IMR-90 (cell line): ENCODE measurements at regions not wholly inside any gene's neighbourhood (a gene's known extent, or its start where the extent isn't known, plus 50 kb on each side); places are given as distances from the start of the nearest gene placed in this dataset.

Source experiments
- ATAC-seq: fragments of 200-7000 bp; cut with Tn5 transposase; 2 replicates; pipeline ENCODE4 v1.9.1; 2020; ENCODE audit warnings: low read depth, mild to moderate bottlenecking, moderate library complexity
- BruUV-seq: library from RNA; stranded (reverse); fragments of 400-500 nt; replicated peaks from 2 replicates; lab custom pipeline; 2021; lab: Mats Ljungman, UMichigan
- CTCF ChIA-PET: fragments of 300-600 bp; formaldehyde crosslinking; extraction: SDS; loops from one replicate; lab custom pipeline; 2021; ENCODE audit warnings: antibody characterized with exemption; lab: Yijun Ruan, JAX
- POLR2A ChIA-PET: fragments of 300-600 bp; sonication (Branson Sonifier 250); formaldehyde crosslinking; loops from one replicate; lab custom pipeline; 2022; ENCODE audit warnings: antibody characterized with exemption; ENCODE audit not compliant: unreplicated experiment; lab: Charles Lee
- DNase-seq: peaks from one replicate; pipeline ENCODE4 v3.0.0; 2013
- H2AFZ ChIP-seq: replicated peaks from 2 replicates; pipeline ENCODE3; 2013; ENCODE audit warnings: low read length, mild to moderate bottlenecking; ENCODE audit not compliant: poor library complexity
- H2AK5ac ChIP-seq: 2 replicates; pipeline ENCODE4 v1.6.1; 2013; ENCODE audit warnings: low read depth, low read length, inconsistent platforms
- H2AK9ac ChIP-seq: replicated peaks from 2 replicates; pipeline ENCODE3; 2013; ENCODE audit warnings: mild to moderate bottlenecking, low read depth, low read length, moderate library complexity; ENCODE audit not compliant: poor library complexity
- H2BK120ac ChIP-seq: 2 replicates; pipeline ENCODE4 v1.6.1; 2013; ENCODE audit warnings: low read depth, low read length, inconsistent platforms
- H2BK15ac ChIP-seq: 3 replicates; pipeline ENCODE4 v1.6.1; 2013; ENCODE audit warnings: low read depth, low read length, inconsistent platforms
- H2BK20ac ChIP-seq: 2 replicates; pipeline ENCODE4 v1.6.1; 2013; ENCODE audit warnings: low read depth, mild to moderate bottlenecking, inconsistent platforms, low read length, moderate library complexity
- H2BK5ac ChIP-seq: 2 replicates; pipeline ENCODE4 v1.6.1; 2013; ENCODE audit warnings: mild to moderate bottlenecking, low read depth, low read length, inconsistent platforms; ENCODE audit not compliant: poor library complexity, severe bottlenecking
- H3K14ac ChIP-seq: replicated peaks from 2 replicates; pipeline ENCODE4 v1.6.1; 2013; ENCODE audit warnings: low read depth, low read length, inconsistent platforms
- H3K18ac ChIP-seq: 2 replicates; pipeline ENCODE4 v1.6.1; 2013; ENCODE audit warnings: low read depth, low read length, control low read depth
- H3K23ac ChIP-seq: 2 replicates; pipeline ENCODE4 v1.6.1; 2013; ENCODE audit warnings: low read depth, low read length, inconsistent platforms
- H3K27ac ChIP-seq: 2 replicates; pipeline ENCODE4 v1.5.1; 2013; ENCODE audit warnings: mild to moderate bottlenecking, control low read depth, low read length; ENCODE audit not compliant: insufficient read depth
- H3K27me3 ChIP-seq: 2 replicates; pipeline ENCODE4 v1.6.1; 2013; ENCODE audit warnings: low read length; ENCODE audit not compliant: control insufficient read depth, insufficient read depth
- H3K36me3 ChIP-seq: 2 replicates; pipeline ENCODE4 v1.6.1; 2013; ENCODE audit warnings: low read length, mixed read lengths; ENCODE audit not compliant: control insufficient read depth, insufficient read depth
- H3K4ac ChIP-seq: 2 replicates; pipeline ENCODE4 v1.6.1; 2013; ENCODE audit warnings: low read depth, low read length, inconsistent platforms
- H3K4me1 ChIP-seq: 2 replicates; pipeline ENCODE4 v1.6.1; 2013; ENCODE audit warnings: low read length, mixed read lengths; ENCODE audit not compliant: control insufficient read depth, insufficient read depth
- H3K4me2 ChIP-seq: 2 replicates; pipeline ENCODE4 v1.6.1; 2013; ENCODE audit warnings: low read depth, mild to moderate bottlenecking, control low read depth, low read length, moderate library complexity
- H3K4me3 ChIP-seq: 2 replicates; pipeline ENCODE4 v1.5.1; 2013; ENCODE audit warnings: low read depth, mild to moderate bottlenecking, control low read depth, low read length, moderate library complexity; ENCODE audit not compliant: insufficient read depth
- H3K56ac ChIP-seq: 2 replicates; pipeline ENCODE4 v1.6.1; 2013; ENCODE audit warnings: low read length, inconsistent platforms; ENCODE audit not compliant: insufficient read depth; ENCODE audit errors: extremely low read depth
- H3K79me1 ChIP-seq, 2 experiments: 2 replicates each; pipeline ENCODE4 v1.6.1; 2013; ENCODE audit warnings: low read length in 2 of 2, inconsistent platforms in 1 of 2, low read depth in 1 of 2
- H3K9ac ChIP-seq: 2 replicates; pipeline ENCODE4 v1.6.1; 2013; ENCODE audit warnings: low read depth, low read length, control low read depth
- H3K9me1 ChIP-seq: 2 replicates; pipeline ENCODE4 v1.6.1; 2013; ENCODE audit warnings: low read length, inconsistent platforms; ENCODE audit not compliant: insufficient read depth
- H3K9me3 ChIP-seq: 2 replicates; pipeline ENCODE4 v1.6.1; 2013; ENCODE audit warnings: low read length; ENCODE audit not compliant: control insufficient read depth, insufficient read depth
- H4K20me1 ChIP-seq: 2 replicates; pipeline ENCODE4 v1.6.1; 2013; ENCODE audit warnings: low read length, inconsistent platforms; ENCODE audit not compliant: insufficient read depth
- H4K5ac ChIP-seq: 2 replicates; pipeline ENCODE4 v1.6.1; 2013; ENCODE audit warnings: mild to moderate bottlenecking, low read depth, low read length, control low read depth
- H4K8ac ChIP-seq, 2 experiments: 2 replicates each; pipeline ENCODE4 v1.6.1; 2013; ENCODE audit warnings: low read depth in 2 of 2, low read length in 2 of 2, control low read depth in 1 of 2, inconsistent platforms in 1 of 2
- H4K91ac ChIP-seq: 2 replicates; pipeline ENCODE4 v1.6.1; 2013; ENCODE audit warnings: low read depth, low read length, inconsistent platforms; ENCODE audit not compliant: insufficient read depth
- BHLHE40 ChIP-seq: fragments of 150-350 bp; IDR thresholded peaks from 2 replicates; pipeline ENCODE4 v1.6.1; 2016; ENCODE audit warnings: mild to moderate bottlenecking, low read depth, low read length
- CEBPB ChIP-seq: IDR thresholded peaks from 2 replicates; pipeline ENCODE4 v1.6.1; 2012; ENCODE audit warnings: low read depth, low read length, improper control_type of control experiment
- CHD1 ChIP-seq: IDR thresholded peaks from 2 replicates; pipeline ENCODE4 v1.6.1; 2012; ENCODE audit warnings: low read depth, low read length, improper control_type of control experiment
- CTCF ChIP-seq: conservative IDR thresholded peaks from 2 replicates; pipeline ENCODE4 v1.5.1; 2012; ENCODE audit warnings: mild to moderate bottlenecking, low read depth, low read length, improper control_type of control experiment
- ELK1 ChIP-seq: fragments of 150-350 bp; IDR thresholded peaks from 2 replicates; pipeline ENCODE4 v1.6.1; 2016; ENCODE audit warnings: low read depth, mild to moderate bottlenecking, low read length, moderate library complexity, borderline replicate concordance
- FOS ChIP-seq: fragments of 150-350 bp; IDR thresholded peaks from 2 replicates; pipeline ENCODE4 v1.6.1; 2016; ENCODE audit warnings: low read depth, low read length
- MAFK ChIP-seq: IDR thresholded peaks from 2 replicates; pipeline ENCODE4 v1.6.1; 2012; ENCODE audit warnings: low read depth, low read length, improper control_type of control experiment
- MAZ ChIP-seq: IDR thresholded peaks from 2 replicates; pipeline ENCODE4 v1.6.1; 2012; ENCODE audit warnings: low read depth, mild to moderate bottlenecking, low read length, improper control_type of control experiment, moderate library complexity, borderline replicate concordance
- MXI1 ChIP-seq: IDR thresholded peaks from 2 replicates; pipeline ENCODE4 v1.6.1; 2012; ENCODE audit warnings: low read depth, mild to moderate bottlenecking, low read length, moderate library complexity, borderline replicate concordance
- NFE2L2 ChIP-seq: fragments of 150-350 bp; IDR thresholded peaks from 2 replicates; pipeline ENCODE4 v1.6.1; 2016; ENCODE audit warnings: low read depth, mild to moderate bottlenecking, low read length
- POLR2A ChIP-seq: IDR thresholded peaks from 2 replicates; pipeline ENCODE4 v1.6.1; 2012; ENCODE audit warnings: mild to moderate bottlenecking, low read depth, low read length
- RAD21 ChIP-seq: IDR thresholded peaks from 2 replicates; pipeline ENCODE4 v1.6.1; 2012; ENCODE audit warnings: low read length, improper control_type of control experiment
- RCOR1 ChIP-seq: IDR thresholded peaks from 2 replicates; pipeline ENCODE4 v1.6.1; 2012; ENCODE audit warnings: mild to moderate bottlenecking, low read length, improper control_type of control experiment; ENCODE audit not compliant: insufficient replicate concordance
- RFX5 ChIP-seq: IDR thresholded peaks from 2 replicates; pipeline ENCODE4 v1.8.0; 2012; ENCODE audit warnings: low read depth, mild to moderate bottlenecking, low read length, moderate library complexity
- SMC3 ChIP-seq: fragments of 150-350 bp; IDR thresholded peaks from 2 replicates; pipeline ENCODE4 v1.6.1; 2016; ENCODE audit warnings: low read depth, mild to moderate bottlenecking, antibody characterized with exemption, low read length, moderate library complexity
- USF2 ChIP-seq: fragments of 150-350 bp; IDR thresholded peaks from 2 replicates; pipeline ENCODE4 v1.6.1; 2017; ENCODE audit warnings: mild to moderate bottlenecking, antibody characterized with exemption, low read length, low read depth
- WGBS, 2 experiments: methylation state at CpG; one replicate each; pipeline versions ENCODE4 v1.1.5 to v1.1.7; 2013; ENCODE audit warnings: missing lambda C conversion rate in 2 of 2; ENCODE audit not compliant: insufficient read length in 1 of 2; ENCODE audit errors: extremely low coverage in 2 of 2; 5-methylcytosine and 5-hydroxymethylcytosine counted together
- dilution Hi-C: fragments of 300-500 bp; cut with HindIII; formaldehyde crosslinking; loops from one replicate; pipeline ENCODE4 v1.14.3; 2018; ENCODE audit warnings: low sequenced_read_pairs; ENCODE audit not compliant: unreplicated experiment
- in situ Hi-C: fragments of 300-500 bp; cut with MboI; formaldehyde crosslinking; loops from 3 replicates; pipeline ENCODE4 v1.14.3; 2019; ENCODE audit warnings: low sequenced_read_pairs, inconsistent platforms, mixed read lengths
- intact Hi-C: fragments of 100-400 bp; cut with micrococcal nuclease; formaldehyde crosslinking; loops from 2 replicates; pipeline ENCODE4 v1.10.0; 2022

- in situ Hi-C loops: no loop called here
These were observed 61.3 kb downstream of the PRLHR start for GRCh38 chr10:118534136-118534535.

More at GRCh38 chr10:118534136-118534535, 61.3 kb downstream of the PRLHR start:
- DNase-seq: no peak
- Histone ChIP-seq H2BK5ac (no peak overlapping the region), H3K4ac (no peak overlapping the region), H2AK5ac (no peak overlapping the region), H3K56ac (no peak overlapping the region), H4K8ac (no peak overlapping the region), H2AK9ac (no peak overlapping the region), H3K4me2 (no peak overlapping the region), H3K23ac (no peak overlapping the region), H2AFZ (no peak overlapping the region), H4K20me1 (no peaks in the 10 kb centered on the region), H3K14ac (no peak overlapping the region), H3K36me3 (no peaks in the 10 kb centered on the region), H3K4me1 (no peaks in the 10 kb centered on the region), H3K18ac (no peak overlapping the region), H2BK15ac (no peak overlapping the region), H4K91ac (no peak overlapping the region), H3K9ac (no peak overlapping the region), H3K4me3 (no peak overlapping the region), H2BK20ac (no peak overlapping the region), H3K9me1 (no peaks in the 10 kb centered on the region), H3K79me1 (no peaks in the 10 kb centered on the region), H2BK120ac (no peak overlapping the region), H3K27ac (no peak overlapping the region), H3K27me3 (no peaks in the 10 kb centered on the region), H4K5ac (no peak overlapping the region), H3K9me3 (no peaks in the 10 kb centered on the region)
- POLR2A ChIA-PET: no interaction called here
- no TSS peak for BruUV-seq
- dilution Hi-C loops (no loop called here), intact Hi-C loops (no loop called here)
- no peak for ATAC-seq
- CTCF ChIA-PET: no interaction called here
- TF ChIP-seq MAFK (no peak), POLR2A (no peak), MXI1 (no peak), ELK1 (no peak), MAZ (no peak), RFX5 (no peak), CEBPB (no peak), CTCF (no peak), BHLHE40 (no peak), CHD1 (no peak), NFE2L2 (no peak), USF2 (no peak), SMC3 (no peak), RAD21 (no peak), FOS (no peak), RCOR1 (no peak)
- WGBS, 2 experiments: 20% methylated on average over 1 of the region's 3 CpGs; no CpG with 5 or more reads in 1 of the 2 experiments
